GM19025 (cell line): ENCODE measurements at regions not wholly inside any gene's neighbourhood (a gene's known extent, or its start where the extent isn't known, plus 50 kb on each side); places are given as distances from the start of the nearest gene placed in this dataset.

Experiments used
- ATAC-seq: cut with Tn5 transposase; IDR thresholded peaks from one replicate; pipeline ENCODE4 v1.9.1; 2021; ENCODE audit warnings: mild to moderate bottlenecking, low read depth, moderate library complexity; ENCODE audit not compliant: unreplicated experiment

DNA sequence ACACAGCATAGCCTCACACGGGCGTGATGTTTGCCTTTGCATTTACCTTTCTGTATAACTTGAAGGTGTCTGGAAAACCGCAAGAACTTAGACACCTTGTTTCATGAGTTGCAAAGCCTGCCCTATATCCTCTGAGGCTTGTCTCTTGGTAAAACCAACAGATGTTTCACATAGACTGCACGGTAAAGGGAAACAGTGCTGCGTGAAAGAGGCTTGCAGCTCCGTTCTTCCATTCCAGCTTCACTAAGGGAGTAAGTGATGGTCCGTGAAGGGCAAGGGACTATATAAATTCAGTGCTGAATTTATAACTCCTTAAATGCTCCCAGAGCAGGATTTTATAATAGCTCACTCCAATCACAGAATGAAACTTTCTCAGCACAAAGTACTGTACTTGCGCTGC lies 360.5 kb downstream of the SOX11 start:
- no peak for ATAC-seq

DNA sequence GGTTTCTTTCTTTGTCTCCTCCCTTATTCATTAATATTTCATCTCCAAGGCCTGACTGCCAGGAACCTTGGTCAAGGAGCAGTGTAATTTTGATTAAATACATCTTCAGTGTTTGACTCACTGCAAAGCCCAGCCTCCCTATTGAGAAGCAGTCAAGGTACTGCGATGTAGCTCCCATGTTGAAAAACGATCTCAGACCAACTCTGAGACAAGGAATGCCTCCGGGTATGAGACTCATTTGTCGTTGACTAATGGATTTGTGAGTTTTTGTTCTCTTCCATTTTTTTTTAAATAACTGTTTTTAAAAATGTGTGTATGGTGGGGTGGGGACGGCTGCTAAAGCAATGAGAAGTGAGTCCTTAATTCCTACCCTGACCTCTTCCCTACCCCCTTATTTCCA lies 361.6 kb downstream of the SOX11 start:
- no peak for ATAC-seq

DNA sequence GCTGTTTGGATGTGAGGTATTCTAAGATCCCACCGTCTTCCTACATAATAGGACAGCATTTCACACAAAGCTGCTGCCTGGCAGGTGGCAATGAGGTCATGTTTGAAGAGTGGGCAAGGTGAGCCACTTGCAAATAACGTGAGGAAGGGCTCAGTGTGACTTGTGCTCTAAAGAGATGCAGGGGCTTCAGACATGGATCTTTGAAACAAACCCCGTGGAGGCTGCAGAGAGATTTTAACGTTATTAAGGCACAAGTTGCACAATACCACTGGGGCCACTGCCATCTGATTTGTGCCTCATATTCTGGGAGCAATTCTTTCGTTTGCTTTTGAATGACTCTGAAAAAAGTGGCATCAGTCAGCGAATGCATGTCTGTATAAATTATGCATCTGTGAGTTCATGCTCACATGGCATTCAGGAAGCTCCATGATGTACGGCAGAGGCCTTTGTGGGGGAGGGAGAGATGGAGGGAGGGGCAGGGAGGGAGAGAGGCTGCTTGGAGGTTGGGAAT lies 362.0 kb downstream of the SOX11 start:
- ATAC-seq = no peak

DNA sequence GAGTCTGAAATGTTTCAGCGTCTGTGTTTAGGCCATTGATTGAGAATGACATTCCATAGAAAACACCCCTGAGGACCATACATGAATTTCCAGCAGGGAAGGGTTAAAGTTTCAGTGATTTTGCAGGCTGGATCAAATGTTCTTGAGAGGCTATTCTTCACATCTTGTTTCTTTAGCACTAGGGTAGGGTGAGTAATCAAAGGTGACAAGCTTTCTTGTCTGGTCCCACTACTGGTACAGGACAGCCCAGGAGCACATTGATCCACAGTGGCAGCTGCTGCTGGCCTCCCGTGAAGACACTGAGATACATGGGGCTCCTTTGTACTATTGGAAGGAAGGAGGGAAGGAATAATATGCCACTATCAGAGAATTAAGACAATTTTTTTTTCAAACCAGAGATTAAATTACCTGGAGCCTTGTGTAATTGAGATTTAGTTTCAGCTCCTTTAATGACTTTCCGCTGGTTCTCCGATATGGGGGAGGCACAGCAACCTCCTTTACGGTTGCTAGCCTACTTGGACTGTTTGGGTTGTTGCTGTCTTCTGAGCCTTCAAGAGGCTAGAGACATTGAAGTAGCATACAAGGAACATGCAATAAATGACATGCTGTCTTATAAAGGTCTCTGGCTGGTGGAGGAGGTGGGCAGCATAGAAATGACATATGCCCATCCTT lies 368.9 kb downstream of the SOX11 start:
- no peak for ATAC-seq

DNA sequence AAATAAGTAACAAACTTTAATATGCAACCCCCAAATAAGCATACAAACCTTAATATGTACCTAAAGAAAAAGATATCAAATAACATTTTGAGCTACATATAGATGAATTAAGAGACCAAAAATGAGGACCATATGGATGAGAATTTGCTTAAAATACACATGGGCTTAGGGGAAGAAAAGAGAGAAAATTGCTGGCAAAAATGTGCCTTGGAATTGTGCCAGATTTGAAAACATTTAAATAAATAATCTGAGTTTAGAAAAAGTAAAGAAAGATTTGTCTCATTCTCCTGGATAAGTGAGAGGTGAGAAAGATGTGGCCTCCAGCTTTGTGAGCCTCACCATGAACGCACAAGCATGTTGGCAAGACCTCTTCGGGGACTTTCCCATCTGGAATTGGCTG lies 372.6 kb downstream of the SOX11 start:
- ATAC-seq = no peak

DNA sequence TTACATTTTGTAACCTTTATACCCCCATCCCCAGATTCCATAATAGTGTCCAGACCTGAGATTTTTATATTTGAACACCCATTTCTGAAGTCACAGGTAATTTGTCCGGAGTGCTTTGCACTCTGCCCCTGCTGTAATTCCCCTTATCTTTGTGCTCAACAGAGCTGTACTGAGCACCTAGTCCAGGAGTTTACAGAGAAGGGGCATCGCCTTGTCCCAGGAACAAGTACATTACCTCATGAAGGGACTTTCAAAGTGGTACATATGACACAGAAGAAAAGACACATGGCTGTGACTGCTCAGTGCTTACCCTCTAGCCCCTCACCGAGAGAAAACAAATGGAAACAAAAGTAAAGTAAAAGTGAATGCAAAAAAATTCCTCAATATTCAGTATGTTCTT lies 373.5 kb downstream of the SOX11 start:
- ATAC-seq = no peak

DNA sequence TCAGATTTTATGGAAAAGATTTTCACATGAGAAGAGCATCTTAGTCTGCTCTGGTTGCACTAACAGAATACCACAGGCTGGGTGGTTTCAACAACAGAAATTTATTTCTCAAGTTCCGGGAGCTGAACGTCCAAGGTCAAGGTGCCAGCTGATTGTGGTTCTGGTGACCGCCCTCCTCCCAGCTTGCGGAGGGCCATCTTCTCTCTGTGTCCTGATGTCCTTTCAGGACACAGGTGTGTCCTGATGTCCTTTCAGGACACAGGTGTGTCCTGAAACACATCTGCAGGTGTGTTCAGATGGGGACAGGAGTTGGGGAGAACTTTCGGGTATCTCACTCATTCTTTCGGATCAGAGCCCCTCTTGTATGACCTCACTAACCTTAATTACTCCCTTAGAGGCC lies 374.9 kb downstream of the SOX11 start:
- no peak for ATAC-seq

DNA sequence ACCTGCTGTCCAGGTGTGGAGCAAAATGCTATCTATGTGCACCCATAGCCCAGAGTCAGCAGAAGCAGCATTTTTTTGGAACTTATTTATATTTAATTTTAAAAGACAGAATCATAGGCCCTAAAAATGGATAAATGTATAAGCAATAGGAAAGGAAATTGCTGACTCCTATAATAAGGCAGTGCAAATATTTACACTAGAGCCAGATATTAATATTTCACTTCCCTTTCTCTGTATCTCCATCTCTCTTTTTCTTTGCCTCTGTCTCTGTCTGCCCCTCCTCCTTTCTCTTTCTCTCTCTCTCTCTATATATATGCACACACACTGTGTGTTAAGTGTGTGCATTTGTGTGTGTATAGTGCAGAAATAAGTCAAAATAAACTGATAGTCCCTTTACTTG lies 375.6 kb downstream of the SOX11 start:
- ATAC-seq = no peak

DNA sequence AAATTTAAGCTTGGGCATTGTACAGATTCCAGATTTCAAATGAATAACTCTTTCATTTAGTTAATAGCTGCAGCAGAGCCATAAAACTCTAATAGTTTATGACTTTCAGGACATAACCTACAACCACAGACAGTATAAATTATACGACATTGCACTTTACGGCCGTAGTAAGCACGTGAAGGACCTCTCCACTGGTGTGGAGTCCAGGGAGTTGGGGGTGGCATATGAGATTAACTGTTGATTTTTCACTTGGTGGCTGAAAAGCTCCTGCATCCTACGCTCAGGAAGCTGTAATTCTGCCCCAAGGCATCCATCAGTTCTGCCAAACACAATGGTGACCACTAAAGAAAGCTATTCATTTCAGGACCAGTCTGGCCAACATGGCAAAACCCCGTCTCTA lies 376.2 kb downstream of the SOX11 start:
- ATAC-seq = no peak

DNA sequence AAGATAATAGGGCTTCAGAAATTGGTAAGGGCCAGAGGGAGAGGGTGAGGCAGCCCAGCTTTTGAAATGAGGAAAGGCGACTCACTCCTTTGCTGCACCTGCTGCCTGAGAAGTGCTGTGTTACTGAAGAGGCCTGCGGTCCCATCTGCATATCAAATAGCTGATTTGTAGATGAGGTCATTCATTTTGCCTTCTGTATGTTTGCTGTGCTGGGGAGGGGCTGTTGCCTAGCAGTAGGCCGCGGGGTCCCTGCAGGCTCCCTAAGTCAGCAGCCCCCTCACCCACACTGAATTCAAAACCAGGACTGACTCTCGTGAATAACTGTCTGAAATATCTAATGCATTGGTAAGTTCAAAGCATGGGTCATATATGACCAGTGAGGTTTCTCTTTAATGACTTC lies 377.2 kb downstream of the SOX11 start:
- no peak for ATAC-seq

DNA sequence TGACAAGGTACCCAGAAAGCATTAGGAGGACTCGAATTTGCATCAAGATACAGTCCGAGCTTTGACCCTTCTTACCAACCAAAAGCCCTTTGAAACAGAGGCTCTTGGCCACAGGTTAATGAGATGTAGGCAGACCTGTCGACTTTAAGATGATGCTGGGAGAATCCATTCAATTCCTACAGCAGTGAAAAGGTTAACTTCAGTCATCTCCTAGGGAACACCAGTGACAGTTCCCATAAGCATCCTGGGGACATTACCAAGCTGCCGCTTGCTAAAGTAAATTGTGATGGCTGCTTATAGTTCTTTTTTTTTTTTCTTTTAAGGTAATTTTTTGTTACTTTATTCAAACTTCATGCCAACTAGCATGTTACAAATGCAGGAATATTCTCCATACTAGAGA lies 379.3 kb downstream of the SOX11 start:
- ATAC-seq = no peak

DNA sequence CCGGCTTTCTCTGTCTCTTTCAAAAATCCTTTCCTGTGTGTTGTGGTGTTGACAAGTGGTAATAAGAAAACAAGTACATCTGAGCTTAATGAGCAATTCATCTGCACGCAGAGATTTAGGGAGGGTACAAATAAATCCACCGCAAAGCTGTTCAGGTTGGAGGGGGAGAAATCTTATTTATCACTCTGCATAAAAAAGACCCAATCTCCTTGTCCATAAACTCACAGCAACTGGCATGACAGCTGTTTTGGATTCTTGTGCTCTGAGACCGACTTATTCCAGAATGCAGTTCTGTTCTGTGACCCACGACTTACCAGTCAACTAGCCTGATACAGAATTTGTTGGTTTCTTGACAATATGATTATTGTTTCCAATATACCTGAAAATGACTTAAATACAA lies 380.1 kb downstream of the SOX11 start:
- ATAC-seq = no peak

DNA sequence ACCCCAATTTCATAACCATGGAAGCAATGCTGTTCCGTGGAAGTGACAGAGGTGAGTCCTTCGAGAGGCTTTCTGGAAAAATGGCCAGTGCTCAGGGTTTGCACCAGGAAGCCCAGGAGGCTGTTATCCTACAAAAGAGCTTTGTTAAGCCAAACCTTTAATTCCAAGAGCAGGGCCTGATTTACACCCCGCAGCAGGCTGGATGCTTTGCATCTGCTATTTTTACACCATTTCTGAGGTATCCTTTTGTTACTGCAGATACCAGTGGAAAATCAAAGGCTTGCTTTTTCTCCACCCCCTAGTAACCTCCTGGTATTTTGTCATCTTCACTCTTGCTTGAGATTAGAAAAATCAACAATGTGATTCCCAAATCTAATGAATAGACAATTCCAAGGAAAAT lies 380.6 kb downstream of the SOX11 start:
- ATAC-seq = no peak

DNA sequence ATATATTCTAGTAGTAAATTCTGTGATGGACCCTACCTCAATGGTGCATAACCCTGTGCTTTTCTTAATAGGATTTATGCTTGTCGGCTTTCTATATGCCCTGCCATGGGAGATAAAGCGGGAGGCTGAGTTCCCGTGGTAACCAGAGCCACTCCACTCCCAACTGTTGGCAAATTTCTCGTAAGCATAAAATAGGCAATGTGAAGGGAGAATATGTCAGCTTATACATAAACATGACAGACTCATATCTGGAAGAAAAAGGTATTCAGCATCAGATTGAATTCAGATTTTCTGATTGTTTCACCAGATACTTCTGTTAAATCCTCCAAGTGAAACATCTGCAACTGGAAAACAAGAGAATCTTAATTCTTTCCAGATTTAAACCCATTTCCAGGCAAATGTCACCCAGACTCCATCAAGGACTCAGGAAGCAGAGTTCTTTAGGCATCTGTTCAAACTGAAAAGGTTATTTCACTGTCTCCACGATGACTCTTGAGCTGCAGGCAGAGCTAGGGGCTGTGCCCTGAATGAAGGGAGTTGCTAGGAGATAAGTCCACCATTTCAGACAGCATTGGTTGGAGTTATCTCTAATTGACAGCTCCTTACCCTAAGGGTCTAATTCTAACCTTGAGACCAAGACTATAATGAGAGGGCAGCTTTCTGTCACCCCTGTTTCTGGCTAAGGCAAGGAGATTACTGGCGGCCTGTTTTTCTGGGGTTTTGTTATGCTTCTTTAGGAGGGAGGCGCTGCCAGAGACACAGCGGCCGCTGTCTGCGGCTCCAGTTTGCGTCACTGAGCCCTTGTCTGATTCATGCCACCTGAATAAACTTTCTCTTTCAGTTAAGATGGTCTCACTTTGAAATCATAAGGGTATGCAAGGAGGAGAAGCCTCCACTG lies 381.3 kb downstream of the SOX11 start:
- no peak for ATAC-seq

DNA sequence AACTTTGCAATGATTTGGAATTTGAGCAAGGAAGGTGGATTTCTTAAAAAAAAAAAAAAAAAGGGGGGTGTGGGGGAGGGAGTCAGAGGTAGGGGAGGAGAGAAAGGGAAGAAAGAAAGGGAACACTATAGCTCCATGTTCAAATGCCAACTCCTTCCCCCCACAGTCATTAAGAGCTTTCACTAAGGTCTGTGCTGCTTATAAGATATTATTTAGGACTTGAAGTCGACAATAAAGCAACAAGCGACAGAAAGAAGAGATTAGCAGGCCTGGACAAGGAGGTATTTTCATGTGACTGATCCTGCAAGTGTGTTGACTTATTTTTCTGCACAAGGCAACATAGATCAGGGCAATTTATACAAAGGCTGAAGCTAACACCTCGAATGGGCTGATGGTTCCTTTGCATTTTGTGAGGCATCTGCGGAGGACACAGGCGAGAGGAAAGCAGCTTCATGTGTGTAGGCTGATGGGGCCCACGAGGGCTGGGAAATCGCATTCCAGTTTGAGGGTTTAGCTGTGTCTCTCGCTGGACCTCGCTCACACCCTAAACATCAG lies 382.0 kb downstream of the SOX11 start:
- ATAC-seq = no peak

DNA sequence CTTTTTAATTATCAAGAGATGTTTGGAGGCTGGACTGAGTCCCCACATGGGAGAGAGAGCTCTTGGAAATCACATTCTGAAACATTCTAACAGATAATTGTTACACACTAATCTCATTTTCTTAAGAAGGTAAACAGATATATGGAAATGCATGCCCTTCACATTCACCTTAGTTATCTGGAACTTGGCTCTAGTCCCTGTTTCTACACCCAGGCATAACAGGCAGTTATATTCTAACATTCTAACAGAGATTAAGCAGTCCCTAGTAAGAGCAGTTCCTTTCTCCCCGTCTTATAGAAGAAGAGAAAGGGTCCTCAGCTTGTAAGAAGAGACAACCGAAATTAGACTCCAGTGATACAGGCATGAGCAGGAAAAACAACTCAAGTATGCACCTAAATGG lies 385.4 kb downstream of the SOX11 start:
- ATAC-seq = no peak

DNA sequence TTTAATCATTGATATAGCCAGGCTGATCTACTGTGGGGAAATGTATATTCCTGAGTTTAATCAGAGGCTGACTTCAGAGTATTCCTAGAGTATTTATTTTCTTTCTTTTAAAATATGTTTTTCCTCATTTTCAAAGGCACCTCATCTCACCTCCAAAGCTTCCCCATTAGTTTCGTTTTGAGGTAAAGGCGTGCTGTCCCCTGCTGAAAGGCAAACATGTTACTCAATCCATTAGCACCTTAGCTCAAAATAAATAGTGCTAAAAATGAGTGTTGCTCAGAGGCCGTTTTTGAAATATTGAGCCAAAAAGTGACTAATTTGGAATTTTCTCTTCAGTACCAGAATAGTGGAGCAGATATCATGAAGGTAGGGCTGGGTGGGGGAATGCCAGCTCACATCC lies 386.2 kb downstream of the SOX11 start:
- no peak for ATAC-seq

DNA sequence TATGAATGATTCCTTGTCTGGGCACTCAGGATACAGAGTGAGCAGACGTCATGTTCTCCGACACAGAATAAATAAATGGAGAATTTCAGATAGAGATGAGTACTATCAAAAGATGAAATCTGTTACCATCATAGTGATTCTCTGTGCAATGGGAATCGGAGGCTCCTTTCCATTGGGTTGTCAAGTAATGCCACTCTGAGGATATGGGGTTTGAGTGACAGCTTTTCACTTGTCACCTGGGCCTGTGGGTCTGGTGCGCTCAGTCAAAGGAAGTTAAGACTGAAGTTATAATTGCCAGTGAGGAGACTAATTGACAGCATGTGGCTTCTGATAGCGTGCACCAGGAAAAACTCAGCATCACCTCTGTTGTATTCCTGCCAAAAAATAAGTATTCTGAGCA lies 387.2 kb downstream of the SOX11 start:
- no peak for ATAC-seq

DNA sequence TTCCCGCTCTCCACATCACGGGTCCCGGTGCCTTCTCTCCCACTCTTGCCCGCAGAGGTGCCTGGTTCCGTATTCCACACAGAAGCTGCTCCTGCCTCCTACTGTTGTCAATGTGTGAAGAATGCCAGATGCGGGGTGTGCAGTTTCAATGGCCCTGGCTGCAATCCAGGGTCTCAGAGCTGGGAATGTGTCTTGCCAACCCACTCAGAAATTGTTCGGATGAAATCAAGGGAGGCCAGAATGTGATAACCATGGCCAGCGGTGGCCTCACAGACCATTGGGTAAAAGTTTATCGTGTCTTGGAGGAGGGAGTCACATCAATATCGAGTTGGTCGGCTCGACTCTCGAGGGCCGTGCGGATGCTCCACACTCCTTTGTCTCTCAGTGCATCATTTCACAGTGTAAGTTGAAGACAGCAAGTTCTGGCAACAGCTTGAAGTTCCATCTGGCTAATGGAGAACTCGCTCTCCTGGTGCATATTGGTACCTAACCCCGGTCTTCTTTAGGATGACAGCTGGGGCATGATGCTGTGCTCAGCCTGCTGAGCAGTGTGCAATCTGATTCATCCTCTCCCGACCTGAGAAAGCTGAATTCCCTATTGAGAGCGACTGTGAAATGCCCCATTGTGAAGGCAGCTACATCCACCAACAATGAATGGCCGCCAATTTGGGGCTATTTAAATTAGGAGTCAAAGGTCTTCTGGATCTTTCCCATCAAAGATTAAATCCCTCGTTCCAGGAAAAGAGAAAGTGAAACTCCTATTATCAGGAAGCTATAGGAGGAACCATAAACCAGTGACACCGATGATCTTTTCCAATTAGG lies 389.0 kb downstream of the SOX11 start:
- no peak for ATAC-seq

DNA sequence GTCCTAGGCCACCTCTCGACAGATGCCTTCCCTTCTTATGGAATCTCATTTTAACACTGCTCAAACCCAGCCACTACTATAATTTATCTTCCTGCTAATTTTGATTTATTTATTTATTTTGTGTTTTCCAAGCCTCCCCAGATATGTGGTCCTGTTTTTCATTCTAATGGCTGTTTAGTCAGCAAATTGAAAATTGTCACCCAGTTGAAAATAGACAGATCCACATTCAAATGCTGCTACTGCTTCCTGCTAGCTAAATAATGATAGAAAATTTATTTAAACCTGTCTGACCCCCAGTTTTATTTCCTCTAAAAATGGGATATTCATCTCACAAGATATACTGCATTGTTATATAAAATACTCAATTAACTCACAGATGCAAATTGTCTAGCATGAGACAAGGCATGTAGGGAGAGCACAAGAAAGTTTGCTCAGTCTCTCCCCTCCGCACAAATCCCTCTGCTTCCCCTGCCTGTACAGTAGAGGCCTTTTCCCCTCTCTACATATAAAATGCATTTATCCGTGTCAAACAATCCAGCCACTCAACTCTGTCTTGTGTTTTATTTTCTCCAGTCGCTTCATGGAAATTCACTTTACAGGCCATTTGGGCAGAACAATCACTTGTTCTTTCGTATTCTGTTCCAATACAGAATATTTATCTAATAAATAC lies 389.9 kb downstream of the SOX11 start:
- ATAC-seq = no peak
